Pulmonary artery endothelial cell (primary cell): ENCODE measurements at regions not wholly inside any gene's neighbourhood (a gene's known extent, or its start where the extent isn't known, plus 50 kb on each side); places are given as distances from the start of the nearest gene placed in this dataset.

ENCODE experiments used
- DNase-seq: peaks from one replicate; pipeline ENCODE4 v3.0.0-alpha.2; 2011; ENCODE audit warnings: low read depth, low spot score

DNA sequence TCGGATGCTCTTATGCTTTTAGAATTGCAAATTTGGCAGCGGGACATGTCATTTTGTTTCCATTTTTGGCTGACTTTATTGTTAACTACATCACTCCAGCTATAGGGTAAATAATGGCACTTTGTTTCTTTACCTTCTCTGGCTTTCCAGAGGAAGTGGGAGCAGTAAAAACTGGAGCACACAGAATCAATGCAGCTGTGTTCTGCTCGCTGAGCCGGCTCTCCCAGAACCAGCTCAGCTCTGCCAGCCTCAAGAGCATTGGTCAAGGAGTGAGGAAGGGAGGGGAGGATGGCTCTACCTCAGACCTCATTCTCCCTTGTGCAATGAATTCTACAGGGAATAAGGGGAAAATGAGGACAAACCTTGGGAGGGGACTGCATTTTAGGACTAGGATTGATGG is 50.5 kb upstream of the SPATA13 start:
- no peak for DNase-seq
